22Rv1 (cell line): ENCODE measurements at regions not wholly inside any gene's neighbourhood (a gene's known extent, or its start where the extent isn't known, plus 50 kb on each side); places are given as distances from the start of the nearest gene placed in this dataset.

Experiments used
- ZFX ChIP-seq: fragments of 450-650 bp; IDR thresholded peaks from 2 replicates; pipeline ENCODE4 v1.6.1; 2017; ENCODE audit warnings: antibody characterized with exemption, borderline replicate concordance
- TF ChIP-seq, protein P1 (sequence below): fragments of 450-650 bp; IDR thresholded peaks from 2 replicates; pipeline ENCODE4 v1.5.1; 2017; ENCODE audit warnings: mild to moderate bottlenecking

DNA sequence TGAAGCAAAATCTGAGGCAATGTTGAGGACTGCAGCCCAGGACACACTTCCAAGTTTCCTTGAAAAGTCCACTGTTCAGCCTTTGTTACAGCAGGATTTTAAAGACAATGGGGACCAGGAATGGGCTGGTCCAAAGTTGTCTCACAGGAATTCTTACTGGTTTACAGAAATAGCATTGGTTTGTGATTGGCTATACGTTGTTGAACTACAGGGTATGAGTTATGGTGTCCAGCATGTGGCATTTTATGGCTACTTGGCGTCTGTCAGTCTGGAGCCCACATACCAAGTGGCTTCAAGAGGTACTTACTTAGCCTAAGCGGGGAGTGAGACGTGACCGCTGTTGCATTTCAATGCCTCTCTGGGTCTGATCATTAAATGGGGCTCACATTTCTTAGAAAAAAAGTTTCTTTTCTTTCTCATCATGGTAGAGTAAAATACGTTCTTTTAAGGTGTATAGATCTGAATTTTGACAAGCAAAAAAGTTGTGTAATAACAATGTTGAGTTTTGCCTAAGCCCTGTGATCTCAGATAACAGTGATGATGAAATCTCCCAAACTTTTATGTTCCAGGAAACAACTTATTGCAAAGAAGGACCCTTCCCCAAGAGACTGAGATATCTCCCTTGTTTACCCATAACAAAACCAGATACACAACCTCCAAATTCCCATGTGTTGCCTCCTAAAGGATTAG is 100.0 kb upstream of the TRIM24 start:
- TF ChIP-seq, protein P1, sequence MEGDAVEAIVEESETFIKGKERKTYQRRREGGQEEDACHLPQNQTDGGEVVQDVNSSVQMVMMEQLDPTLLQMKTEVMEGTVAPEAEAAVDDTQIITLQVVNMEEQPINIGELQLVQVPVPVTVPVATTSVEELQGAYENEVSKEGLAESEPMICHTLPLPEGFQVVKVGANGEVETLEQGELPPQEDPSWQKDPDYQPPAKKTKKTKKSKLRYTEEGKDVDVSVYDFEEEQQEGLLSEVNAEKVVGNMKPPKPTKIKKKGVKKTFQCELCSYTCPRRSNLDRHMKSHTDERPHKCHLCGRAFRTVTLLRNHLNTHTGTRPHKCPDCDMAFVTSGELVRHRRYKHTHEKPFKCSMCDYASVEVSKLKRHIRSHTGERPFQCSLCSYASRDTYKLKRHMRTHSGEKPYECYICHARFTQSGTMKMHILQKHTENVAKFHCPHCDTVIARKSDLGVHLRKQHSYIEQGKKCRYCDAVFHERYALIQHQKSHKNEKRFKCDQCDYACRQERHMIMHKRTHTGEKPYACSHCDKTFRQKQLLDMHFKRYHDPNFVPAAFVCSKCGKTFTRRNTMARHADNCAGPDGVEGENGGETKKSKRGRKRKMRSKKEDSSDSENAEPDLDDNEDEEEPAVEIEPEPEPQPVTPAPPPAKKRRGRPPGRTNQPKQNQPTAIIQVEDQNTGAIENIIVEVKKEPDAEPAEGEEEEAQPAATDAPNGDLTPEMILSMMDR: no peak
- no peak for TF ChIP-seq ZFX
